ENCODE measurements at regions not wholly inside any gene's neighbourhood (a gene's known extent, or its start where the extent isn't known, plus 50 kb on each side); places are given as distances from the start of the nearest gene placed in this dataset.

- ATAC-seq (ENCODE audit: low FRiP score in 2 of 2) = no peak
- H3K27ac ChIP-seq = no peak overlapping the region
- 43 to 56% methylated on average over 3 of the region's 3 CpGs for WGBS, 2 donors
Measured at GRCh38 chr1:103250441-103250861, 142.1 kb upstream of the COL11A1 start.

GRCh38 chr1:103248417-103249102 lies 140.2 kb upstream of the COL11A1 start:
- no peaks in the 10 kb centered on the region for H3K9me3 ChIP-seq
- 87 to 90% methylated on average over 8 of the region's 8 CpGs for WGBS, 2 donors
- no peak for ATAC-seq (ENCODE audit: low FRiP score in 2 of 2)
- no peaks in the 10 kb centered on the region for H3K27me3 ChIP-seq
- TF ChIP-seq POLR2A (IDR thresholded peaks at IDR 0.05) = no peak
- no peak for TF ChIP-seq CTCF (IDR thresholded peaks at IDR 0.05)
- no peak for TF ChIP-seq EP300 (IDR thresholded peaks at IDR 0.05)
- no peak for TF ChIP-seq POLR2AphosphoS5 (IDR thresholded peaks at IDR 0.05)
- no peak overlapping the region for H3K4me3 ChIP-seq
- H3K36me3 ChIP-seq = no peaks in the 10 kb centered on the region
- no peak overlapping the region for H3K27ac ChIP-seq
- DNase-seq = no peak
- H3K4me1 ChIP-seq = no peaks in the 10 kb centered on the region

More at GRCh38 chr1:103250441-103250861, 142.1 kb upstream of the COL11A1 start:
- no peaks in the 10 kb centered on the region for H3K36me3 ChIP-seq
- no peak for TF ChIP-seq CTCF (IDR thresholded peaks at IDR 0.05)
- TF ChIP-seq POLR2AphosphoS5 (IDR thresholded peaks at IDR 0.05) = no peak
- no peak for TF ChIP-seq POLR2A (IDR thresholded peaks at IDR 0.05)
- no peak for TF ChIP-seq EP300 (IDR thresholded peaks at IDR 0.05)
- DNase-seq = no peak
- H3K4me3 ChIP-seq = no peak overlapping the region
- H3K9me3 ChIP-seq = no peaks in the 10 kb centered on the region
- H3K4me1 ChIP-seq = no peaks in the 10 kb centered on the region
- H3K27me3 ChIP-seq = no peaks in the 10 kb centered on the region

GRCh38 chr1:103247517-103247916 lies 139.2 kb upstream of the COL11A1 start:
- H3K4me3 ChIP-seq = no peak overlapping the region
- no peak overlapping the region for H3K27ac ChIP-seq
- no peaks in the 10 kb centered on the region for H3K9me3 ChIP-seq
- DNase-seq = no peak
- H3K36me3 ChIP-seq = no peaks in the 10 kb centered on the region
- TF ChIP-seq CTCF (IDR thresholded peaks at IDR 0.05) = no peak
- TF ChIP-seq POLR2A (IDR thresholded peaks at IDR 0.05) = no peak
- no peak for TF ChIP-seq EP300 (IDR thresholded peaks at IDR 0.05)
- no peak for TF ChIP-seq POLR2AphosphoS5 (IDR thresholded peaks at IDR 0.05)
- H3K4me1 ChIP-seq = no peaks in the 10 kb centered on the region
- no peak for ATAC-seq (ENCODE audit: low FRiP score in 2 of 2)
- H3K27me3 ChIP-seq = no peaks in the 10 kb centered on the region
- WGBS, 2 donors = 9 to 30% methylated on average over 2 of the region's 2 CpGs

GRCh38 chr1:103243481-103243880 lies 135.2 kb upstream of the COL11A1 start:
- Histone ChIP-seq H3K27me3 (no peaks in the 10 kb centered on the region), H3K36me3 (no peaks in the 10 kb centered on the region), H3K27ac (no peak overlapping the region), H3K9me3 (no peaks in the 10 kb centered on the region), H3K4me1 (no peaks in the 10 kb centered on the region), H3K4me3 (no peak overlapping the region)
- ATAC-seq (ENCODE audit: low FRiP score in 2 of 2) (no peak), DNase-seq (no peak)
- 79 to 86% methylated on average over 1 of the region's 1 CpG for WGBS, 2 donors
- no peak for TF ChIP-seq CTCF (IDR thresholded peaks at IDR 0.05)
- TF ChIP-seq POLR2AphosphoS5 (IDR thresholded peaks at IDR 0.05) = no peak

GRCh38 chr1:103239034-103239433 lies 130.7 kb upstream of the COL11A1 start:
- DNase-seq (no peak), ATAC-seq (ENCODE audit: low FRiP score in 2 of 2) (no peak)
- Histone ChIP-seq H3K4me3 (no peak overlapping the region), H3K27me3 (no peaks in the 10 kb centered on the region), H3K36me3 (no peaks in the 10 kb centered on the region), H3K27ac (no peak overlapping the region), H3K9me3 (no peaks in the 10 kb centered on the region), H3K4me1 (no peaks in the 10 kb centered on the region)
- TF ChIP-seq CTCF (IDR thresholded peaks at IDR 0.05) (no peak), EP300 (IDR thresholded peaks at IDR 0.05) (no peak), POLR2A (IDR thresholded peaks at IDR 0.05) (no peak), POLR2AphosphoS5 (IDR thresholded peaks at IDR 0.05) (no peak)

Measured in upper lobe of left lung (tissue), 6 donors.